ENCODE measurements at regions not wholly inside any gene's neighbourhood (a gene's known extent, or its start where the extent isn't known, plus 50 kb on each side); places are given as distances from the start of the nearest gene placed in this dataset.

DNA sequence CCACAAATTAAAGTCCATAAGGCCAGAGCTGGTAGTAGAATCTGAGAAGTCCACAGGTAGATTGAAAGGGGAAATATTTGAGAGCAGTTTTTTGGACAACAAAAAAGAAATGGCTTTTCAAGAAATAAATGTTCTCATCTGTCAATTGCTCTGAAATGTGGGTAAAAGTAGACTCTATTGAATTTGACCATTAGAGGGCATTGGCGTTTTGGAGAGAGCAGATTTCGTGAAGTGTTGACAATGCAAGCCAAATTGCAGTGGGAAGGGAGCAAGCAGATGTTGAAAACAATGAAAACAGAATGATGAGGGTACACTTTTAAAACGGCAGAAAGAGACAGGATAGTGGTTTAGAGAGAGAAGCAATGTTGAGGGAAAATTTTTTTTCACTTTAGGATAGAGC is 149.1 kb upstream of the FAM83B start:
- no peak for TF ChIP-seq JUNB (IDR thresholded peaks at IDR 0.05; ENCODE audit: unreplicated experiment)
- TF ChIP-seq, protein P1, sequence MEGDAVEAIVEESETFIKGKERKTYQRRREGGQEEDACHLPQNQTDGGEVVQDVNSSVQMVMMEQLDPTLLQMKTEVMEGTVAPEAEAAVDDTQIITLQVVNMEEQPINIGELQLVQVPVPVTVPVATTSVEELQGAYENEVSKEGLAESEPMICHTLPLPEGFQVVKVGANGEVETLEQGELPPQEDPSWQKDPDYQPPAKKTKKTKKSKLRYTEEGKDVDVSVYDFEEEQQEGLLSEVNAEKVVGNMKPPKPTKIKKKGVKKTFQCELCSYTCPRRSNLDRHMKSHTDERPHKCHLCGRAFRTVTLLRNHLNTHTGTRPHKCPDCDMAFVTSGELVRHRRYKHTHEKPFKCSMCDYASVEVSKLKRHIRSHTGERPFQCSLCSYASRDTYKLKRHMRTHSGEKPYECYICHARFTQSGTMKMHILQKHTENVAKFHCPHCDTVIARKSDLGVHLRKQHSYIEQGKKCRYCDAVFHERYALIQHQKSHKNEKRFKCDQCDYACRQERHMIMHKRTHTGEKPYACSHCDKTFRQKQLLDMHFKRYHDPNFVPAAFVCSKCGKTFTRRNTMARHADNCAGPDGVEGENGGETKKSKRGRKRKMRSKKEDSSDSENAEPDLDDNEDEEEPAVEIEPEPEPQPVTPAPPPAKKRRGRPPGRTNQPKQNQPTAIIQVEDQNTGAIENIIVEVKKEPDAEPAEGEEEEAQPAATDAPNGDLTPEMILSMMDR (conservative IDR thresholded peaks at IDR 0.05; ENCODE audit: low read depth in 2 of 2), result peak; percentile 51 to 69
- Histone ChIP-seq H3K27ac (ENCODE audit: low read depth) (no peak overlapping the region), H4K20me1 (replicated peaks; ENCODE audit: insufficient read depth) (0 out of 2 replicates have a peak, but pooled peaks cover 3% of the 10 kb centered on the region), H3F3A (replicated peaks; ENCODE audit: low read depth) (no peaks in the 10 kb centered on the region), H3K27me3 (ENCODE audit: insufficient read depth) (peaks cover 18% of the 10 kb centered on the region), H3K79me2 (replicated peaks; ENCODE audit: insufficient read depth) (no peaks in the 10 kb centered on the region), H3K4me2 (no peak overlapping the region), H3K4me3 (no peak overlapping the region), H3K9me2 (ENCODE audit: insufficient read depth) (no peaks in the 10 kb centered on the region), H2AFZ (no peak overlapping the region), H3K36me3 (ENCODE audit: insufficient read depth) (no peaks in the 10 kb centered on the region), H3K4me1 (ENCODE audit: insufficient read depth) (no peaks in the 10 kb centered on the region)
- DNase-seq (ENCODE audit: low spot score) (peak; percentile 48), ATAC-seq (peak; percentile 62)
- Mint-ChIP-seq H3K27me3 (ENCODE audit: insufficient read depth, low read depth, poor library complexity) (peaks cover 5% of the 10 kb centered on the region), H3K4me1 (peaks cover 6% of the 10 kb centered on the region; the same call in 2 of the 3 replicates), H3K4me3 (no peak overlapping the region), H3K36me3 (ENCODE audit: low read depth) (no peaks in the 10 kb centered on the region), H3K9me3 (no peaks in the 10 kb centered on the region), H3K27ac (no peak overlapping the region)

DNA sequence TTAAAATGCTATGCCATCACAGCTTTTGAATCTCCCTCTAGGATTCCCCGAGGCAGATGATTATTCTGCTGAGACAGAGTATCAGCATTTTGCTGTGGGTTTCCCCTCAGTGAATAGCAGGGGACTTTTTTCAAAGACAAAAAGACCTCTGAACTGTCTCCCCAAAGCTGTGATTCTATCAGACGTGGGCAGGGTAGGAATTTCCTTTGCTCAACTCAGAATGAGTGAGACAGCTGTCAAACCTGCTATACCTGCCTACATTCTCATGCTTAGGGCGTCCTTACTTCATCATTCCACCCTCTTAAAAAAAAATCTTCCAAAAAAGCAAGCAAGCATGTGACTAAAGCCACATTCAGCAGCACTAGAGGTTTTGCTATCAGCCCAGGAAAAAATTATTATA is 147.6 kb upstream of the FAM83B start:
- H3K27me3 ChIP-seq (ENCODE audit: insufficient read depth), result peaks cover 4% of the 10 kb centered on the region; the same call in 1 of the 2 replicates
- H2AFZ ChIP-seq, result no peak overlapping the region
- H3F3A ChIP-seq (replicated peaks; ENCODE audit: low read depth), result no peaks in the 10 kb centered on the region
- ATAC-seq, result peak; percentile 50
- no peak for DNase-seq (ENCODE audit: low spot score)
- peaks cover under 1% of the 10 kb centered on the region; the same call in 1 of the 2 replicates for H3K4me1 ChIP-seq (ENCODE audit: insufficient read depth)
- Mint-ChIP-seq H3K9me3 (no peaks in the 10 kb centered on the region), H3K4me1 (peaks cover 6% of the 10 kb centered on the region; the same call in 2 of the 3 replicates), H3K27ac (no peak overlapping the region), H3K36me3 (ENCODE audit: low read depth) (no peaks in the 10 kb centered on the region), H3K27me3 (ENCODE audit: insufficient read depth, low read depth, poor library complexity) (no peaks in the 10 kb centered on the region), H3K4me3 (no peak overlapping the region)
- TF ChIP-seq POLR2AphosphoS5 (IDR thresholded peaks at IDR 0.05; ENCODE audit: low read depth) (no peak), STAT1 (IDR thresholded peaks at IDR 0.05; ENCODE audit: unreplicated experiment) (no peak), NANOG (IDR thresholded peaks at IDR 0.05; ENCODE audit: borderline replicate concordance) (no peak), EZH2phosphoT487 (IDR thresholded peaks at IDR 0.05; ENCODE audit: unreplicated experiment) (no peak), CREB1 (CRISPR knock-in tag; IDR thresholded peaks at IDR 0.05; ENCODE audit: low read depth) (no peak), ZNF114 (CRISPR knock-in tag; IDR thresholded peaks at IDR 0.05) (no peak)
- TF ChIP-seq, protein P2, sequence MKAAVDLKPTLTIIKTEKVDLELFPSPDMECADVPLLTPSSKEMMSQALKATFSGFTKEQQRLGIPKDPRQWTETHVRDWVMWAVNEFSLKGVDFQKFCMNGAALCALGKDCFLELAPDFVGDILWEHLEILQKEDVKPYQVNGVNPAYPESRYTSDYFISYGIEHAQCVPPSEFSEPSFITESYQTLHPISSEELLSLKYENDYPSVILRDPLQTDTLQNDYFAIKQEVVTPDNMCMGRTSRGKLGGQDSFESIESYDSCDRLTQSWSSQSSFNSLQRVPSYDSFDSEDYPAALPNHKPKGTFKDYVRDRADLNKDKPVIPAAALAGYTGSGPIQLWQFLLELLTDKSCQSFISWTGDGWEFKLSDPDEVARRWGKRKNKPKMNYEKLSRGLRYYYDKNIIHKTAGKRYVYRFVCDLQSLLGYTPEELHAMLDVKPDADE (IDR thresholded peaks at IDR 0.05), result no peak
- TF ChIP-seq, protein P3, sequence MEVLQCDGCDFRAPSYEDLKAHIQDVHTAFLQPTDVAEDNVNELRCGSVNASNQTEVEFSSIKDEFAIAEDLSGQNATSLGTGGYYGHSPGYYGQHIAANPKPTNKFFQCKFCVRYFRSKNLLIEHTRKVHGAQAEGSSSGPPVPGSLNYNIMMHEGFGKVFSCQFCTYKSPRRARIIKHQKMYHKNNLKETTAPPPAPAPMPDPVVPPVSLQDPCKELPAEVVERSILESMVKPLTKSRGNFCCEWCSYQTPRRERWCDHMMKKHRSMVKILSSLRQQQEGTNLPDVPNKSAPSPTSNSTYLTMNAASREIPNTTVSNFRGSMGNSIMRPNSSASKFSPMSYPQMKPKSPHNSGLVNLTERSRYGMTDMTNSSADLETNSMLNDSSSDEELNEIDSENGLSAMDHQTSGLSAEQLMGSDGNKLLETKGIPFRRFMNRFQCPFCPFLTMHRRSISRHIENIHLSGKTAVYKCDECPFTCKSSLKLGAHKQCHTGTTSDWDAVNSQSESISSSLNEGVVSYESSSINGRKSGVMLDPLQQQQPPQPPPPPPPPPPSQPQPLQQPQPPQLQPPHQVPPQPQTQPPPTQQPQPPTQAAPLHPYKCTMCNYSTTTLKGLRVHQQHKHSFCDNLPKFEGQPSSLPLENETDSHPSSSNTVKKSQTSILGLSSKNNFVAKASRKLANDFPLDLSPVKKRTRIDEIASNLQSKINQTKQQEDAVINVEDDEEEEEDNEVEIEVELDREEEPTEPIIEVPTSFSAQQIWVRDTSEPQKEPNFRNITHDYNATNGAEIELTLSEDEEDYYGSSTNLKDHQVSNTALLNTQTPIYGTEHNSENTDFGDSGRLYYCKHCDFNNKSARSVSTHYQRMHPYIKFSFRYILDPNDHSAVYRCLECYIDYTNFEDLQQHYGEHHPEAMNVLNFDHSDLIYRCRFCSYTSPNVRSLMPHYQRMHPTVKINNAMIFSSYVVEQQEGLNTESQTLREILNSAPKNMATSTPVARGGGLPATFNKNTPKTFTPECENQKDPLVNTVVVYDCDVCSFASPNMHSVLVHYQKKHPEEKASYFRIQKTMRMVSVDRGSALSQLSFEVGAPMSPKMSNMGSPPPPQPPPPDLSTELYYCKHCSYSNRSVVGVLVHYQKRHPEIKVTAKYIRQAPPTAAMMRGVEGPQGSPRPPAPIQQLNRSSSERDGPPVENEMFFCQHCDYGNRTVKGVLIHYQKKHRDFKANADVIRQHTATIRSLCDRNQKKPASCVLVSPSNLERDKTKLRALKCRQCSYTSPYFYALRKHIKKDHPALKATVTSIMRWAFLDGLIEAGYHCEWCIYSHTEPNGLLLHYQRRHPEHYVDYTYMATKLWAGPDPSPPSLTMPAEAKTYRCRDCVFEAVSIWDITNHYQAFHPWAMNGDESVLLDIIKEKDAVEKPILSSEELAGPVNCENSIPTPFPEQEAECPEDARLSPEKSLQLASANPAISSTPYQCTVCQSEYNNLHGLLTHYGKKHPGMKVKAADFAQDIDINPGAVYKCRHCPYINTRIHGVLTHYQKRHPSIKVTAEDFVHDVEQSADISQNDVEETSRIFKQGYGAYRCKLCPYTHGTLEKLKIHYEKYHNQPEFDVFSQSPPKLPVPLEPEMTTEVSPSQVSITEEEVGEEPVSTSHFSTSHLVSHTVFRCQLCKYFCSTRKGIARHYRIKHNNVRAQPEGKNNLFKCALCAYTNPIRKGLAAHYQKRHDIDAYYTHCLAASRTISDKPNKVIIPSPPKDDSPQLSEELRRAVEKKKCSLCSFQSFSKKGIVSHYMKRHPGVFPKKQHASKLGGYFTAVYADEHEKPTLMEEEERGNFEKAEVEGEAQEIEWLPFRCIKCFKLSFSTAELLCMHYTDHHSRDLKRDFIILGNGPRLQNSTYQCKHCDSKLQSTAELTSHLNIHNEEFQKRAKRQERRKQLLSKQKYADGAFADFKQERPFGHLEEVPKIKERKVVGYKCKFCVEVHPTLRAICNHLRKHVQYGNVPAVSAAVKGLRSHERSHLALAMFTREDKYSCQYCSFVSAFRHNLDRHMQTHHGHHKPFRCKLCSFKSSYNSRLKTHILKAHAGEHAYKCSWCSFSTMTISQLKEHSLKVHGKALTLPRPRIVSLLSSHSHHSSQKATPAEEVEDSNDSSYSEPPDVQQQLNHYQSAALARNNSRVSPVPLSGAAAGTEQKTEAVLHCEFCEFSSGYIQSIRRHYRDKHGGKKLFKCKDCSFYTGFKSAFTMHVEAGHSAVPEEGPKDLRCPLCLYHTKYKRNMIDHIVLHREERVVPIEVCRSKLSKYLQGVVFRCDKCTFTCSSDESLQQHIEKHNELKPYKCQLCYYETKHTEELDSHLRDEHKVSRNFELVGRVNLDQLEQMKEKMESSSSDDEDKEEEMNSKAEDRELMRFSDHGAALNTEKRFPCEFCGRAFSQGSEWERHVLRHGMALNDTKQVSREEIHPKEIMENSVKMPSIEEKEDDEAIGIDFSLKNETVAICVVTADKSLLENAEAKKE (CRISPR knock-in tag; IDR thresholded peaks at IDR 0.05), result no peak
- H3K9me2 ChIP-seq (ENCODE audit: insufficient read depth), result no peaks in the 10 kb centered on the region
- H4K20me1 ChIP-seq (replicated peaks; ENCODE audit: insufficient read depth), result no peaks in the 10 kb centered on the region
- H3K79me2 ChIP-seq (replicated peaks; ENCODE audit: insufficient read depth), result no peaks in the 10 kb centered on the region
- H3K27ac ChIP-seq (ENCODE audit: low read depth), result no peak overlapping the region
- no peaks in the 10 kb centered on the region for H3K36me3 ChIP-seq (ENCODE audit: insufficient read depth)
- no peak overlapping the region for H3K4me3 ChIP-seq
- no peak overlapping the region for H3K4me2 ChIP-seq
